ENCODE measurements at regions not wholly inside any gene's neighbourhood (a gene's known extent, or its start where the extent isn't known, plus 50 kb on each side); places are given as distances from the start of the nearest gene placed in this dataset.

- DNase-seq (ENCODE audit: low read depth) = no peak
Observed at GRCh38 chr1:244347942-244348341, 103.8 kb downstream of the ADSS2 start.

- no peak for DNase-seq (ENCODE audit: low read depth)
Observed at GRCh38 chr1:244349103-244349531, 102.6 kb downstream of the ADSS2 start.

- DNase-seq (ENCODE audit: low read depth) = no peak
Observed at GRCh38 chr1:244349581-244350001, 102.1 kb downstream of the ADSS2 start.

GRCh38 chr1:244350027-244350426, 101.7 kb downstream of the ADSS2 start:
- no peak for DNase-seq (ENCODE audit: low read depth)

GRCh38 chr1:244352156-244352830, 99.4 kb downstream of the ADSS2 start:
- no peak for DNase-seq (ENCODE audit: low read depth)

- DNase-seq (ENCODE audit: low read depth) = no peak
Observed at GRCh38 chr1:244353551-244354091, 98.1 kb downstream of the ADSS2 start.

GRCh38 chr1:244354810-244355278, 96.9 kb downstream of the ADSS2 start:
- DNase-seq (ENCODE audit: low read depth) = no peak

- DNase-seq (ENCODE audit: low read depth) = no peak
Observed at GRCh38 chr1:244356376-244356775, 95.3 kb downstream of the ADSS2 start.

Measured in T follicular helper cell (primary cell).